T-cell (primary cell): ENCODE measurements at regions not wholly inside any gene's neighbourhood (a gene's known extent, or its start where the extent isn't known, plus 50 kb on each side); places are given as distances from the start of the nearest gene placed in this dataset.

Experiments
- ATAC-seq, 4 experiments: fragments of 200-7000 bp in 3 of 4; fragments of 150-1000 bp in 1 of 4; cut with Tn5 transposase; replicated peaks in 1 of 4; 1 replicate in 3 of 4; 2 replicates in 1 of 4; pipeline ENCODE4 v1.10.0; 2021; ENCODE audit warnings: moderate library complexity in 3 of 4, mild to moderate bottlenecking in 2 of 4, moderate number of reproducible peaks in 1 of 4
- CTCF ChIA-PET, 2 donors: fragments of 300-600 bp; sonication (Branson Sonifier 250); formaldehyde crosslinking; loops; one replicate each; lab custom pipeline; 2022; ENCODE audit warnings: antibody characterized with exemption in 2 of 2; lab: Charles Lee
- POLR2A ChIA-PET, 2 donors: fragments of 300-600 bp; sonication (Branson Sonifier 250); formaldehyde crosslinking; loops; one replicate each; lab custom pipeline; 2022; ENCODE audit warnings: antibody characterized with exemption in 2 of 2; lab: Charles Lee
- DNase-seq, 35 experiments: peaks; one replicate each; pipeline versions ENCODE4 v3.0.0 to v3.0.0-alpha.2; 2013 to 2023
- H3K27ac ChIP-seq: one replicate; pipeline ENCODE4 v1.5.1; 2013; ENCODE audit warnings: low read length
- H3K27me3 ChIP-seq, 2 experiments: replicated peaks in 1 of 2; 1 replicate in 1 of 2; 2 replicates in 1 of 2; pipeline versions ENCODE4 v1.6.1 to v1.7.0; 2013; ENCODE audit warnings: low read length in 1 of 2, mixed read lengths in 1 of 2; ENCODE audit not compliant: control insufficient read depth in 2 of 2, insufficient read depth in 2 of 2; ENCODE audit errors: extremely low read depth in 1 of 2
- H3K36me3 ChIP-seq, 2 donors: 1 replicate in 1 of 2; 2 replicates in 1 of 2; pipeline versions ENCODE4 v1.6.1 to v1.7.0; 2013; ENCODE audit warnings: low read length in 1 of 2; ENCODE audit not compliant: control insufficient read depth in 2 of 2, insufficient read depth in 1 of 2; ENCODE audit errors: extremely low read depth in 1 of 2
- H3K4me1 ChIP-seq, 2 experiments: 1 replicate in 1 of 2; 2 replicates in 1 of 2; pipeline versions ENCODE4 v1.6.1 to v1.7.0; 2013; ENCODE audit warnings: low read length in 2 of 2, mixed read lengths in 1 of 2; ENCODE audit not compliant: insufficient read depth in 2 of 2, control insufficient read depth in 1 of 2; ENCODE audit errors: extremely low read depth in 1 of 2
- H3K4me3 ChIP-seq, 2 donors: 1 replicate in 1 of 2; 2 replicates in 1 of 2; pipeline versions ENCODE4 v1.5.1 to v1.7.0; 2013; ENCODE audit warnings: mild to moderate bottlenecking in 2 of 2, low read length in 1 of 2, moderate library complexity in 1 of 2; ENCODE audit not compliant: control insufficient read depth in 1 of 2; ENCODE audit errors: extremely low read depth in 1 of 2
- H3K9me3 ChIP-seq: 2 replicates; pipeline ENCODE4 v1.7.0; 2013
- H3K27ac Mint-ChIP-seq, 2 donors: one replicate each; pipeline ENCODE4 v1.8.0; 2020 to 2021; ENCODE audit warnings: mild to moderate bottlenecking in 2 of 2, mixed read lengths in 2 of 2
- H3K27me3 Mint-ChIP-seq, 2 donors: one replicate each; pipeline ENCODE4 v1.8.0; 2021 to 2022; ENCODE audit warnings: mixed read lengths in 2 of 2
- H3K36me3 Mint-ChIP-seq: one replicate; pipeline ENCODE4 v1.8.0; 2021; ENCODE audit warnings: mixed read lengths
- H3K4me1 Mint-ChIP-seq, 3 donors: one replicate each; pipeline ENCODE4 v1.8.0; 2020 to 2022; ENCODE audit warnings: mixed read lengths in 3 of 3, mild to moderate bottlenecking in 1 of 3
- H3K4me3 Mint-ChIP-seq, 3 donors: one replicate each; pipeline ENCODE4 v1.8.0; 2020 to 2022; ENCODE audit warnings: mild to moderate bottlenecking in 3 of 3, mixed read lengths in 3 of 3, moderate library complexity in 3 of 3
- H3K9me3 Mint-ChIP-seq, 3 donors: one replicate each; pipeline ENCODE4 v1.8.0; 2020 to 2022; ENCODE audit warnings: mixed read lengths in 3 of 3
- WGBS: methylation state at CpG from one replicate; pipeline ENCODE4 v1.1.5; 2013; ENCODE audit warnings: missing lambda C conversion rate; ENCODE audit not compliant: insufficient coverage; 5-methylcytosine and 5-hydroxymethylcytosine counted together

DNA sequence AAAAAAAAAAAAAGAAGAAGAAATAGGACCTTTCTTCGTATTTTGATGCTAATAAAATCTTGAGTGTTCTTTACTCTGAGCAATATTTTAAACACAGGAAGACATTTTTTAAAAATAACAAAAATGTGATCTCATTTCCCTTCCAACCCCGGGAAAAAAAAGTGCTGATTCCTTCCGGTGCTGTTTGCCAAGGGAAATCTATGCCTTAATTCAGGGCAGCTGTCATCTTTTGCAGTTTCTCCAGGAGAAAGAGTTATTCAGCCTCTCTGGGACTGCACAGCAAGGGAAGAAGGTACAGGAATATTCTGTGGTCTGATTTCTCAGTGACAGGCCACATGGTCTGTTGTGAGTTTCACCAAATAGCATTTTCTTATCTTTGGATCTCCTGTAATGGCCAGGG is 291.9 kb upstream of the IRX1 start:
- H3K4me3 ChIP-seq, result no peak overlapping the region
- DNase-seq, result no peak
- no peak overlapping the region for H3K4me3 Mint-ChIP-seq
- no peaks in the 10 kb centered on the region for H3K9me3 ChIP-seq
- H3K4me1 Mint-ChIP-seq, result no peaks in the 10 kb centered on the region
- H3K27me3 ChIP-seq, result peaks cover 0 to 4% of the 10 kb centered on the region in 2 experiments
- no peaks in the 10 kb centered on the region for H3K4me1 ChIP-seq
- WGBS, result 47% methylated on average over 2 of the region's 3 CpGs
- H3K27ac Mint-ChIP-seq, result no peak overlapping the region
- ChIA-PET POLR2A (no interaction called here), CTCF (no interaction called here)
- no peaks in the 10 kb centered on the region for H3K36me3 Mint-ChIP-seq
- H3K36me3 ChIP-seq, result no peaks in the 10 kb centered on the region
- H3K27ac ChIP-seq, result no peak overlapping the region
- no peak for ATAC-seq
- H3K9me3 Mint-ChIP-seq, result peaks cover 0 to 11% (median 7%) of the 10 kb centered on the region in 3 donors
- peaks cover 2 to 9% of the 10 kb centered on the region in 2 donors for H3K27me3 Mint-ChIP-seq

DNA sequence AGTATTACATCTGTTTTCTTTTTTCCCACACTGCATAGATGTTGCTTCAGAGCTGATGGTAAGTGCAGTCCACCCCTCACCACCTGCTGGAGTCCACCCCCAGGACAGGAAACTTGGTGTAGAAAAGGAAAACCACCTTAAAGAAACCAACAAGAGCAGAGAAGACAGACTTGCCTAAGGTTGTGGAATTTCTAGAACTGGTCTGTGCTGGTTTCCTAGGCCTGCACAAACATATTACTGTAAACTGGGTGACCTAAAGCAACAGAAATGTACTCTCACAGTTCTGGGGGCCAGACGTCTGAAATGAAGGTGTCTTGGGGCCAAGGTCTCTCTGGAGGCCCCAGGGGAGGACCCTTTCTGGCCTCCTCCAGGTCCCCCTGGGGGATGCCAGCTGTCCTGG is 293.4 kb upstream of the IRX1 start:
- no peak overlapping the region for H3K4me3 ChIP-seq
- Mint-ChIP-seq H3K9me3 (peaks cover 0 to 7% (median 7%) of the 10 kb centered on the region in 3 donors), H3K4me3 (no peak overlapping the region), H3K4me1 (no peaks in the 10 kb centered on the region), H3K27ac (no peak overlapping the region), H3K27me3 (peaks cover 2 to 9% of the 10 kb centered on the region in 2 donors), H3K36me3 (no peaks in the 10 kb centered on the region)
- no peaks in the 10 kb centered on the region for H3K9me3 ChIP-seq
- CTCF ChIA-PET, result no interaction called here
- H3K27ac ChIP-seq, result no peak overlapping the region
- no peaks in the 10 kb centered on the region for H3K36me3 ChIP-seq
- POLR2A ChIA-PET, result no interaction called here
- DNase-seq (no peak), ATAC-seq (no peak)
- 30% methylated on average over 1 of the region's 1 CpG for WGBS
- peaks cover 0 to 4% of the 10 kb centered on the region in 2 experiments for H3K27me3 ChIP-seq
- no peaks in the 10 kb centered on the region for H3K4me1 ChIP-seq

DNA sequence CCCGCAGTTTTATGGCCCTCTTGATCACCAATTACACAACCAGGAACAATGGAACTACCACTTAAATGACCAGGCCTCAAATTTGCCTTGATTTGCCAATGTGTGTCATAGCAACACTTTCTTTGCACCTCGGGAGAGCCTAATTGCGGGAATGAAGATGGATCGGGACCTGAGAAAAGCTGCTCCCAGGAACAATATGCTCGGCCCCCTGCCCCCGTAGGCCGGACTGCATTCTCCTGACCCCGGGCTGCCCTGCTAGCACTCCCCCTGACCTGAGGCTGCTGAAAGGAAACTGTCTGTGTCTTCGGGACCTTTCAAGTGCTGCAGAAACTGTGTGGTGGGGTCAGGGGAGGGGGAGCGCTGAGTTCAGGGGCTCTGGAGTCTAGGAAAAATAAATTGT is 294.3 kb upstream of the IRX1 start:
- H3K4me1 ChIP-seq, result no peaks in the 10 kb centered on the region
- no peak overlapping the region for H3K4me3 ChIP-seq
- POLR2A ChIA-PET, result no interaction called here
- no peaks in the 10 kb centered on the region for H3K36me3 ChIP-seq
- CTCF ChIA-PET, result no interaction called here
- no peaks in the 10 kb centered on the region for H3K36me3 Mint-ChIP-seq
- no peak overlapping the region for H3K4me3 Mint-ChIP-seq
- no peak overlapping the region for H3K27ac ChIP-seq
- no peaks in the 10 kb centered on the region for H3K4me1 Mint-ChIP-seq
- H3K27me3 ChIP-seq, result peaks cover 0 to 4% of the 10 kb centered on the region in 2 experiments
- H3K9me3 Mint-ChIP-seq, result peaks cover 0 to 7% (median 7%) of the 10 kb centered on the region in 3 donors
- WGBS, result 29% methylated on average over 9 of the region's 10 CpGs
- no peaks in the 10 kb centered on the region for H3K9me3 ChIP-seq
- peaks cover 2 to 9% of the 10 kb centered on the region in 2 donors for H3K27me3 Mint-ChIP-seq
- no peak for ATAC-seq
- no peak overlapping the region for H3K27ac Mint-ChIP-seq
- no peak for DNase-seq

DNA sequence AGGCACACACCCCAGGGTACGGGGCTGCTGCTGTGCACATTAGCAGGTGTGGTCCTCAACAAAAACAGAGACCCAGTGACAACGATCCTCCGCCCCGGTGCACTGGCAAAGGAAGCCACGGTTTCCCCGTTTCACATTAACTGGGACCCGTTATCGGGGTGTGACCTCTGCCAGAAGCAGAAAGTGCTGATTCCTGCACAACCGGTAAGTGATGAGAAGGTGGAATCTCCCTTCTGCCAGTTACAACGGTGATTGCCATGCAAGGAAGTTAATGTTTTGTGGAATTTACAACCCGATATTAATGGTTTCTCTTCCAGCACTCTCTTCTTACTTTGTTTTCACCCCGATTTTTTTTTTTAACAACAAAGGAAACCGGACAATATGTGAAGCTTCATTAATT is 294.9 kb upstream of the IRX1 start:
- ATAC-seq, result no peak
- Mint-ChIP-seq H3K4me3 (no peak overlapping the region), H3K4me1 (no peaks in the 10 kb centered on the region), H3K36me3 (no peaks in the 10 kb centered on the region), H3K27ac (no peak overlapping the region), H3K27me3 (peaks cover 2 to 9% of the 10 kb centered on the region in 2 donors), H3K9me3 (peaks cover 0 to 7% (median 7%) of the 10 kb centered on the region in 3 donors)
- Histone ChIP-seq H3K36me3 (no peaks in the 10 kb centered on the region), H3K27me3 (peaks cover 0 to 4% of the 10 kb centered on the region in 2 experiments), H3K4me3 (no peak overlapping the region), H3K9me3 (no peaks in the 10 kb centered on the region), H3K4me1 (no peaks in the 10 kb centered on the region), H3K27ac (no peak overlapping the region)
- WGBS, result 59% methylated on average over 5 of the region's 13 CpGs
- CTCF ChIA-PET, result no interaction called here
- POLR2A ChIA-PET, result no interaction called here
- no peak for DNase-seq

DNA sequence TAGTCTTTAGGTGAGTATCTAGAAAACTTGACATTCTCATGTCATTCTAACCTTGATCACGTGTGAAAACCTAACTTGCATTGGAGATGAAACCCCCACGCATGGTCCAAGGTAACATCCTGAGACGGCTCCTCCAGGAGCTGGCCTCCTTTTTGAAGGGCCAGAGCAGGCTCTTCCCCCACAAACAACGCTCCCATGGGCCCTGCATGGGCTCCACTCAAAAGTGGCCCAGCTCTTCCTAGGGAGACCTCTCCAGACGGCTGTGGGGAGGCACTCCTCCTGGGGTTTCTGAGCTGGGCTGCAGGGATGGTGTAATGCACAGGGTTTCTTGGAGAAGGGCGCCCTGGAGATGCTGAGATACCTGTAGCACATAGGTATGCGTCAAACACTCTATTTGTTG is 296.2 kb upstream of the IRX1 start:
- H3K36me3 ChIP-seq, result no peaks in the 10 kb centered on the region
- H3K27me3 ChIP-seq, result peaks cover 0 to 4% of the 10 kb centered on the region in 2 experiments
- DNase-seq (no peak), ATAC-seq (no peak)
- no peaks in the 10 kb centered on the region for H3K4me1 Mint-ChIP-seq
- ChIA-PET POLR2A (no interaction called here), CTCF (no interaction called here)
- peaks cover 2 to 9% of the 10 kb centered on the region in 2 donors for H3K27me3 Mint-ChIP-seq
- no peak overlapping the region for H3K4me3 Mint-ChIP-seq
- WGBS, result 62% methylated on average over 2 of the region's 7 CpGs
- H3K36me3 Mint-ChIP-seq, result no peaks in the 10 kb centered on the region
- no peak overlapping the region for H3K27ac Mint-ChIP-seq
- H3K27ac ChIP-seq, result no peak overlapping the region
- no peaks in the 10 kb centered on the region for H3K9me3 ChIP-seq
- peaks cover 0 to 6% (median 2%) of the 10 kb centered on the region in 3 donors for H3K9me3 Mint-ChIP-seq
- no peak overlapping the region for H3K4me3 ChIP-seq
- H3K4me1 ChIP-seq, result no peaks in the 10 kb centered on the region

DNA sequence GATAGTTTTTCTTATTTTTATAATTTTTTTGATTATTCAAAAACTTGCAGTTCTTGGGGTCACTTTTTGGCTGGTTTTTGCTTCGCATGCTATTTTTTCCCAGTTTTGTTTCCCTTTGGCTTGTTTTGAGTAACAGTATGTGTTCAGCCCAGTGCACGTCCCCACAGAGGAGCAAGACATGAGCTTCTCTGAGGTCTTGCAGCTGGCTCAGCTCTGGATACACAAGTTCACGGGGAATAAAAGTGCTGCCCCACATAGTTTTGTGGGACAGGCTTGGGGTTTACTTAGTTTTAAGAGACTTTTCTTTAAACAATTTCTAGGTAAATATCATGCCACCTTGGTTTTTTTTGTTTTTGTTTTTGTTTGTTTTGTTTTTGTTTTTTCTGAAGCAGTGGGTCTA is 297.8 kb upstream of the IRX1 start:
- H3K36me3 ChIP-seq, result no peaks in the 10 kb centered on the region
- H3K9me3 ChIP-seq, result no peaks in the 10 kb centered on the region
- ChIA-PET CTCF (no interaction called here), POLR2A (no interaction called here)
- Mint-ChIP-seq H3K9me3 (peaks cover 0 to 6% (median 2%) of the 10 kb centered on the region in 3 donors), H3K4me3 (no peak overlapping the region), H3K4me1 (no peaks in the 10 kb centered on the region), H3K36me3 (no peaks in the 10 kb centered on the region), H3K27me3 (peaks cover 2 to 9% of the 10 kb centered on the region in 2 donors), H3K27ac (no peak overlapping the region)
- no peak overlapping the region for H3K4me3 ChIP-seq
- ATAC-seq (no peak), DNase-seq (no peak)
- H3K27me3 ChIP-seq, result peaks cover 0 to 4% of the 10 kb centered on the region in 2 experiments
- no peaks in the 10 kb centered on the region for H3K4me1 ChIP-seq
- WGBS, result 78% methylated on average over 2 of the region's 3 CpGs
- H3K27ac ChIP-seq, result no peak overlapping the region

DNA sequence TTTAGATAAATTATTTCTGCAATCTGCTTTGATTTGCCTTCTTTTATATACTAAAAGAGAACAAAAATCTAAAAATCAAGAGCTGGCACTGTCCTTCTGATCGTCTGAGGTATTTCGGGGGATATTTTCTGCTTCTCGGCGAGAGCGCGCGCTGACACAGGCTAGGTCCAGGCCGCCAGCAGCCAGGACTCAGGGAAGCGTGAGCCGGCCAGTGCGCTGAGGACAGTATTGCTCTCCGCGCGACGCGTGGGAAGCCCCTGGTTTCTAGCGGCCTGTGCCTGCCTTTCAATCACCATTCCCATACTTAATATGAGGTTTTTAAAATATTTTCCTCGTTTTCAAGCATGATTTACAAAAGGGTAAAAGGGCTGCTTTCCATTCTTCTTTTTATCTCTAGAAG is 307.3 kb upstream of the IRX1 start:
- Histone ChIP-seq H3K4me1 (no peaks in the 10 kb centered on the region), H3K27ac (no peak overlapping the region), H3K9me3 (no peaks in the 10 kb centered on the region), H3K36me3 (no peaks in the 10 kb centered on the region), H3K4me3 (no peak overlapping the region), H3K27me3 (no peaks in the 10 kb centered on the region)
- Mint-ChIP-seq H3K27me3 (no peaks in the 10 kb centered on the region), H3K36me3 (no peaks in the 10 kb centered on the region), H3K9me3 (peaks cover 0 to 3% (median 2%) of the 10 kb centered on the region in 3 donors), H3K4me3 (no peak overlapping the region), H3K27ac (no peak overlapping the region), H3K4me1 (no peaks in the 10 kb centered on the region)
- DNase-seq (no peak), ATAC-seq (no peak)
- WGBS, result 96% methylated on average over 4 of the region's 18 CpGs
- POLR2A ChIA-PET, result no interaction called here
- CTCF ChIA-PET, result no interaction called here
